ENCODE measurements at regions not wholly inside any gene's neighbourhood (a gene's known extent, or its start where the extent isn't known, plus 50 kb on each side); places are given as distances from the start of the nearest gene placed in this dataset.

DNA sequence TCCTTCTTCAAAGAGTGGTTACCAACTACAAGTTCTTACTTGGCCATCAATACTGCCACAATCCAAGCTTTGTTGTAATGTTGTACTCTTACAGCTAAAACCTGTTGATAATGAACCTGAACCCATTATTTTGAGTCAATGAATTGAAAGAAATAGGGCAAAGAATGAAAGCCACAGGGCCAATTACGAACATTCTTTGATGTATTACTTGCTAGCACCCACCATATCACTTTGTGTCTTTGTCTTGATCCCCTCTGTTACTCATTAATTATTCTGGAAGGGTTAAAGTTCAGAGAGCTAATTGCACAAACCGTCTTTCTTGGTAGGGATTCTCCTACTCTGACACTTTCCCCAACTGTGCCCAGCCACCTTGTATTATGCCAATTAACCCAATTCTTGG, 53.2 kb upstream of the TFEC start:
- TF ChIP-seq, protein P1, sequence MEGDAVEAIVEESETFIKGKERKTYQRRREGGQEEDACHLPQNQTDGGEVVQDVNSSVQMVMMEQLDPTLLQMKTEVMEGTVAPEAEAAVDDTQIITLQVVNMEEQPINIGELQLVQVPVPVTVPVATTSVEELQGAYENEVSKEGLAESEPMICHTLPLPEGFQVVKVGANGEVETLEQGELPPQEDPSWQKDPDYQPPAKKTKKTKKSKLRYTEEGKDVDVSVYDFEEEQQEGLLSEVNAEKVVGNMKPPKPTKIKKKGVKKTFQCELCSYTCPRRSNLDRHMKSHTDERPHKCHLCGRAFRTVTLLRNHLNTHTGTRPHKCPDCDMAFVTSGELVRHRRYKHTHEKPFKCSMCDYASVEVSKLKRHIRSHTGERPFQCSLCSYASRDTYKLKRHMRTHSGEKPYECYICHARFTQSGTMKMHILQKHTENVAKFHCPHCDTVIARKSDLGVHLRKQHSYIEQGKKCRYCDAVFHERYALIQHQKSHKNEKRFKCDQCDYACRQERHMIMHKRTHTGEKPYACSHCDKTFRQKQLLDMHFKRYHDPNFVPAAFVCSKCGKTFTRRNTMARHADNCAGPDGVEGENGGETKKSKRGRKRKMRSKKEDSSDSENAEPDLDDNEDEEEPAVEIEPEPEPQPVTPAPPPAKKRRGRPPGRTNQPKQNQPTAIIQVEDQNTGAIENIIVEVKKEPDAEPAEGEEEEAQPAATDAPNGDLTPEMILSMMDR (IDR thresholded peaks at IDR 0.05): no peak
- Histone ChIP-seq H3K36me3 (ENCODE audit: low read depth) (no peaks in the 10 kb centered on the region), H3K4me3 (no peak overlapping the region), H3K9me3 (no peaks in the 10 kb centered on the region), H3K4me1 (ENCODE audit: low read depth) (no peaks in the 10 kb centered on the region)
- intact Hi-C loops (cut with DNase I, micrococcal nuclease): no loop called here
- no peak for ATAC-seq
- no peak for DNase-seq

DNA sequence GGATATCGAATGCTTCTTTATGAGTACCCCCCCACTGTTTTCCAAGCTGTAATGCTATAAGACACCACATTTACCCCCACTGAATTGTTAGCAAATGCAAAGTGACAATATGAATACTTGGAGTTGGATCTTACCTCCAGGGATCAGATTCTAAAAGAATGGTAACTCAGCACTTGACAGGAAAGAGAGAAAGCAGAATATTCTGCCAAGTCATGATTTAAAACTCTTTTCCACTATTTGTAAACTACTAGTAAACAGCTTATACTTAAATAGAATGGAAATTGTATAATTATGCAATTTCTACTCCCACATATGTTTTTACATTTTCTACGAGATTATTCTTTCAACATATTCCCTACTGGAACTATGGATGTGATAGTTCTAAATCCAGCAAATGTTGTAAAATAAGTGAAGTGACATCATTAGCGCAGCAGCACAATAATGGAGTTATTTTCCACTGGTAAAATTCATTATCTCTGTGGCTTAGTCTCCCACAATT, 56.0 kb upstream of the TFEC start:
- no peak for ATAC-seq
- H3K36me3 ChIP-seq (ENCODE audit: low read depth): no peaks in the 10 kb centered on the region
- intact Hi-C loops (cut with DNase I, micrococcal nuclease): no loop called here
- H3K9me3 ChIP-seq: no peaks in the 10 kb centered on the region
- DNase-seq: no peak
- H3K4me3 ChIP-seq: no peak overlapping the region
- TF ChIP-seq, protein P1 (IDR thresholded peaks at IDR 0.05): no peak
- no peaks in the 10 kb centered on the region for H3K4me1 ChIP-seq (ENCODE audit: low read depth)

DNA sequence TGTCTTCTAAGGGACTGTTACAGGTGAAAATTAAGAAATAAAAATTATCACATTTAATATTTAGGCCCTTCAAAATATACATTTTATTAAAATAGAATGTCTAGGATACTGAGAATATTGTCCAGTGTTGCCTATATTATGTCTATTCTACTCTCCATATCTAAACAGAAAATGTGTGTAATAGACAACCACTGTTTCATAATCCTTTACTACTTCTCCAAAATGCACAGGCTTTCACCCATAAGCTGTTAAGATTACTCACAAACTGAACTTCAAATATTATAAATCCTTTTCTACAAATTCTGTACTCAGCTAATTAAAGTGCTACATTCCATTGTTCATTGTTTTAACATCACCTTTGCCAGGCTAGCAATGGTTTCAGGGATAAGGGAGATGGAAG, 56.7 kb upstream of the TFEC start:
- intact Hi-C loops (cut with DNase I, micrococcal nuclease): no loop called here
- no peak overlapping the region for H3K4me3 ChIP-seq
- no peak for ATAC-seq
- TF ChIP-seq, protein P1 (IDR thresholded peaks at IDR 0.05): no peak
- H3K36me3 ChIP-seq (ENCODE audit: low read depth): no peaks in the 10 kb centered on the region
- DNase-seq: no peak
- H3K9me3 ChIP-seq: no peaks in the 10 kb centered on the region
- no peaks in the 10 kb centered on the region for H3K4me1 ChIP-seq (ENCODE audit: low read depth)

DNA sequence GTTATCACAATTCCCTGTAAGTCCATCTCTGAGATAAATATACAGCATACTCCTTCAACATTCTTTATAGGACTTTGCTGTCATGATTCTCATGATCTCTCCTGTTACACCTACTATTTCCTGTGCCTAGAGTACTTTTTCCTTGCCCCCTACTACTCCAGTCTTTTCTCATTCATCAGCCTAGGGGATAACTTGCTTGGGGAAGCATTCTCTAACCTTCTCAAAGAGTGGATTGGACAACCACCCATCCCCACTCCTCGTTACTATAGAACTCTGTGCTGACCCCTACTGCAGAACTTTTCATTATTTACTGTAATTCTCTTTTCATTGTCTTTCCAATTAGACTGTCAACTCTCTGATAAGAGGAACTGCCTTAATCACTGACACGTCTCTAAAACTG, 57.4 kb upstream of the TFEC start:
- ATAC-seq (no peak), DNase-seq (no peak)
- Histone ChIP-seq H3K9me3 (no peaks in the 10 kb centered on the region), H3K4me3 (no peak overlapping the region), H3K4me1 (ENCODE audit: low read depth) (no peaks in the 10 kb centered on the region), H3K36me3 (ENCODE audit: low read depth) (no peaks in the 10 kb centered on the region)
- TF ChIP-seq, protein P1 (IDR thresholded peaks at IDR 0.05): no peak
- intact Hi-C loops (cut with DNase I, micrococcal nuclease): no loop called here

DNA sequence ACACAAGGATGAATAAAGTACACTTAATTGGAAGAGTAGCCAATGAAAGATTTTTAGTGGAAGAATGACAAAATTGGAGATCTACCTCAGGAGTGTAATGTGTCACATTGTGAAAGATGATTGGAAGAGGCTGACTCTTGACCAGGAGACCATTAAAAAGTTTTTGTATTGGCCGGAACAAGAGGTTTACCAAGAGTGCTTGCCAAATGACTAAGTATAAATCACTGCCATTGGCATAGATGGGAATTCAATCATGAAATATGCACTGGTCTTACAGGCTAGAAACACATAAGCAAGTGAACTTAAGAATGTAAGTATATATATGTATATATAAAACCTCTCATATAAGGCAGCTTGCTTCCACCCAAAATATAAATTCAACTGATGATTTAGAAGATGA, 58.7 kb upstream of the TFEC start:
- ATAC-seq (no peak), DNase-seq (no peak)
- intact Hi-C loops (cut with DNase I, micrococcal nuclease): no loop called here
- Histone ChIP-seq H3K9me3 (no peaks in the 10 kb centered on the region), H3K36me3 (ENCODE audit: low read depth) (no peaks in the 10 kb centered on the region), H3K4me3 (no peak overlapping the region), H3K4me1 (ENCODE audit: low read depth) (no peaks in the 10 kb centered on the region)
- TF ChIP-seq, protein P1 (IDR thresholded peaks at IDR 0.05): no peak

Measured in mucosa of descending colon (tissue), 3 donors.